ENCODE measurements at regions not wholly inside any gene's neighbourhood (a gene's known extent, or its start where the extent isn't known, plus 50 kb on each side); places are given as distances from the start of the nearest gene placed in this dataset.

GRCh38 chr7:124369310-124369709, 336.4 kb upstream of the TMEM229A start:
- no peak overlapping the region for H2AFZ ChIP-seq (ENCODE audit: low read depth, low read length)
- no peak overlapping the region for H3K4me2 ChIP-seq (ENCODE audit: insufficient read depth, low read length)
- H3K9ac ChIP-seq (ENCODE audit: low read depth, low read length), result no peak overlapping the region

GRCh38 chr7:124366118-124366517, 333.3 kb upstream of the TMEM229A start:
- H3K9ac ChIP-seq (ENCODE audit: low read depth, low read length), result no peak overlapping the region
- ATAC-seq (ENCODE audit: insufficient read depth, low read depth), result no peak
- H3K4me1 ChIP-seq (ENCODE audit: insufficient read depth, low read length), result no peaks in the 10 kb centered on the region

More at GRCh38 chr7:124369310-124369709, 336.4 kb upstream of the TMEM229A start:
- H3K9me3 ChIP-seq (ENCODE audit: insufficient read depth, low read length, severe bottlenecking), result no peaks in the 10 kb centered on the region
- no peaks in the 10 kb centered on the region for H3K27me3 ChIP-seq (ENCODE audit: insufficient read depth, low read length, poor library complexity)
- ATAC-seq (ENCODE audit: insufficient read depth, low read depth), result no peak
- no peak for DNase-seq
- no peaks in the 10 kb centered on the region for H3K79me2 ChIP-seq (ENCODE audit: insufficient read depth, low read length)
- no peak overlapping the region for H3K4me3 ChIP-seq (ENCODE audit: low read depth in 1 of 2, low read length in 2 of 2)
- TF ChIP-seq EZH2 (IDR thresholded peaks at IDR 0.05; ENCODE audit: borderline replicate concordance, low read depth, low read length, severe bottlenecking) (no peak), CTCF (IDR thresholded peaks at IDR 0.05; ENCODE audit: borderline replicate concordance, extremely low read depth, low read length, poor library complexity, severe bottlenecking) (no peak)
- H3K36me3 ChIP-seq (ENCODE audit: insufficient read depth, low read length), result no peaks in the 10 kb centered on the region
- H4K20me1 ChIP-seq (ENCODE audit: insufficient read depth, low read length), result no peaks in the 10 kb centered on the region
- no peak overlapping the region for H3K27ac ChIP-seq (ENCODE audit: low read length)
- no peaks in the 10 kb centered on the region for H3K4me1 ChIP-seq (ENCODE audit: insufficient read depth, low read length)

GRCh38 chr7:124364283-124364682, 331.4 kb upstream of the TMEM229A start:
- no peak for TF ChIP-seq CTCF (IDR thresholded peaks at IDR 0.05; ENCODE audit: borderline replicate concordance, extremely low read depth, low read length, poor library complexity, severe bottlenecking)
- TF ChIP-seq EZH2 (IDR thresholded peaks at IDR 0.05; ENCODE audit: borderline replicate concordance, low read depth, low read length, severe bottlenecking), result no peak
- H3K9me3 ChIP-seq (ENCODE audit: insufficient read depth, low read length, severe bottlenecking), result no peaks in the 10 kb centered on the region
- no peak for ATAC-seq (ENCODE audit: insufficient read depth, low read depth)
- H3K79me2 ChIP-seq (ENCODE audit: insufficient read depth, low read length), result no peaks in the 10 kb centered on the region
- H3K27ac ChIP-seq (ENCODE audit: low read length), result no peak overlapping the region
- no peak for DNase-seq
- no peak overlapping the region for H2AFZ ChIP-seq (ENCODE audit: low read depth, low read length)
- no peak overlapping the region for H3K9ac ChIP-seq (ENCODE audit: low read depth, low read length)
- H3K27me3 ChIP-seq (ENCODE audit: insufficient read depth, low read length, poor library complexity), result no peaks in the 10 kb centered on the region
- H3K36me3 ChIP-seq (ENCODE audit: insufficient read depth, low read length), result no peaks in the 10 kb centered on the region
- no peak overlapping the region for H3K4me2 ChIP-seq (ENCODE audit: insufficient read depth, low read length)
- H4K20me1 ChIP-seq (ENCODE audit: insufficient read depth, low read length), result no peaks in the 10 kb centered on the region
- H3K4me1 ChIP-seq (ENCODE audit: insufficient read depth, low read length), result no peaks in the 10 kb centered on the region
- no peak overlapping the region for H3K4me3 ChIP-seq (ENCODE audit: low read depth in 1 of 2, low read length in 2 of 2)

More at GRCh38 chr7:124366118-124366517, 333.3 kb upstream of the TMEM229A start:
- no peak overlapping the region for H2AFZ ChIP-seq (ENCODE audit: low read depth, low read length)
- no peaks in the 10 kb centered on the region for H3K9me3 ChIP-seq (ENCODE audit: insufficient read depth, low read length, severe bottlenecking)
- no peak overlapping the region for H3K4me2 ChIP-seq (ENCODE audit: insufficient read depth, low read length)
- H3K79me2 ChIP-seq (ENCODE audit: insufficient read depth, low read length), result no peaks in the 10 kb centered on the region
- H3K4me3 ChIP-seq (ENCODE audit: low read depth in 1 of 2, low read length in 2 of 2), result no peak overlapping the region
- DNase-seq, result no peak
- H3K27me3 ChIP-seq (ENCODE audit: insufficient read depth, low read length, poor library complexity), result no peaks in the 10 kb centered on the region
- TF ChIP-seq CTCF (IDR thresholded peaks at IDR 0.05; ENCODE audit: borderline replicate concordance, extremely low read depth, low read length, poor library complexity, severe bottlenecking) (no peak), EZH2 (IDR thresholded peaks at IDR 0.05; ENCODE audit: borderline replicate concordance, low read depth, low read length, severe bottlenecking) (no peak)
- no peaks in the 10 kb centered on the region for H3K36me3 ChIP-seq (ENCODE audit: insufficient read depth, low read length)
- H4K20me1 ChIP-seq (ENCODE audit: insufficient read depth, low read length), result no peaks in the 10 kb centered on the region
- no peak overlapping the region for H3K27ac ChIP-seq (ENCODE audit: low read length)

- no peak overlapping the region for H2AFZ ChIP-seq (ENCODE audit: low read depth, low read length)
- H3K4me1 ChIP-seq (ENCODE audit: insufficient read depth, low read length), result no peaks in the 10 kb centered on the region
- no peak for TF ChIP-seq CTCF (IDR thresholded peaks at IDR 0.05; ENCODE audit: borderline replicate concordance, extremely low read depth, low read length, poor library complexity, severe bottlenecking)
- TF ChIP-seq EZH2 (IDR thresholded peaks at IDR 0.05; ENCODE audit: borderline replicate concordance, low read depth, low read length, severe bottlenecking), result no peak
- H3K27ac ChIP-seq (ENCODE audit: low read length), result no peak overlapping the region
- DNase-seq, result no peak
- no peak overlapping the region for H3K9ac ChIP-seq (ENCODE audit: low read depth, low read length)
- ATAC-seq (ENCODE audit: insufficient read depth, low read depth), result no peak
- H3K36me3 ChIP-seq (ENCODE audit: insufficient read depth, low read length), result no peaks in the 10 kb centered on the region
- no peak overlapping the region for H3K4me2 ChIP-seq (ENCODE audit: insufficient read depth, low read length)
- no peaks in the 10 kb centered on the region for H3K9me3 ChIP-seq (ENCODE audit: insufficient read depth, low read length, severe bottlenecking)
- no peaks in the 10 kb centered on the region for H3K79me2 ChIP-seq (ENCODE audit: insufficient read depth, low read length)
- no peaks in the 10 kb centered on the region for H3K27me3 ChIP-seq (ENCODE audit: insufficient read depth, low read length, poor library complexity)
- H3K4me3 ChIP-seq (ENCODE audit: low read depth in 1 of 2, low read length in 2 of 2), result no peak overlapping the region
- H4K20me1 ChIP-seq (ENCODE audit: insufficient read depth, low read length), result no peaks in the 10 kb centered on the region
Observed at GRCh38 chr7:124354201-124354600, 321.3 kb upstream of the TMEM229A start.
